NB4 (cell line): ENCODE measurements at regions not wholly inside any gene's neighbourhood (a gene's known extent, or its start where the extent isn't known, plus 50 kb on each side); places are given as distances from the start of the nearest gene placed in this dataset.
A peak's percentile ranks its signal among the peaks of the same experiment; 100 is the strongest.

ENCODE experiments used
- MAX ChIP-seq: IDR thresholded peaks from 2 replicates; pipeline ENCODE4 v1.6.1; 2011; ENCODE audit warnings: low read depth, low read length
- POLR2A ChIP-seq: IDR thresholded peaks from 2 replicates; pipeline ENCODE4 v1.6.1; 2011; ENCODE audit warnings: mild to moderate bottlenecking; ENCODE audit not compliant: insufficient read length; ENCODE audit errors: extremely low read depth
- TF ChIP-seq, protein P1 (sequence below): IDR thresholded peaks from one replicate; pipeline ENCODE4 v1.5.1; 2012; ENCODE audit warnings: low read depth, low read length

DNA sequence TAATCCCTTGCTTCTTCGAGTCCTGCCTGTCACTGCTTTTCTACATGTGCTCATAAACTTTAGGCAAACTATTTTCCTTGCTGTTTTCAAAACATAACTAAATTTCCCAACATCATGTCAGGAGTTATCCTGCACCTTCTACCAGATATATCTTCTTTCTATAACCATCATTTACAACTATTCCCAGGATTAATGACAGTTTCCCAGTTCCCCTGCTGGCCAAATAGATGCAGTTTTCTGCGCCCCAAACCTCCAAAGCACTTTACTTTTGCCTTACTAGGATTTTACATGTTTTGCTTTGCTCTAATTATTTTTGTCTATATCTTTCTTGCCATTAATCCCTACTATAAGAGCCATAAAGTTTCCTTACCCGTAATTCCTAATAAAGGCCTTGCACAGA, 122.5 kb downstream of the GLUL start:
- TF ChIP-seq, protein P1, sequence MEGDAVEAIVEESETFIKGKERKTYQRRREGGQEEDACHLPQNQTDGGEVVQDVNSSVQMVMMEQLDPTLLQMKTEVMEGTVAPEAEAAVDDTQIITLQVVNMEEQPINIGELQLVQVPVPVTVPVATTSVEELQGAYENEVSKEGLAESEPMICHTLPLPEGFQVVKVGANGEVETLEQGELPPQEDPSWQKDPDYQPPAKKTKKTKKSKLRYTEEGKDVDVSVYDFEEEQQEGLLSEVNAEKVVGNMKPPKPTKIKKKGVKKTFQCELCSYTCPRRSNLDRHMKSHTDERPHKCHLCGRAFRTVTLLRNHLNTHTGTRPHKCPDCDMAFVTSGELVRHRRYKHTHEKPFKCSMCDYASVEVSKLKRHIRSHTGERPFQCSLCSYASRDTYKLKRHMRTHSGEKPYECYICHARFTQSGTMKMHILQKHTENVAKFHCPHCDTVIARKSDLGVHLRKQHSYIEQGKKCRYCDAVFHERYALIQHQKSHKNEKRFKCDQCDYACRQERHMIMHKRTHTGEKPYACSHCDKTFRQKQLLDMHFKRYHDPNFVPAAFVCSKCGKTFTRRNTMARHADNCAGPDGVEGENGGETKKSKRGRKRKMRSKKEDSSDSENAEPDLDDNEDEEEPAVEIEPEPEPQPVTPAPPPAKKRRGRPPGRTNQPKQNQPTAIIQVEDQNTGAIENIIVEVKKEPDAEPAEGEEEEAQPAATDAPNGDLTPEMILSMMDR, result no peak
- TF ChIP-seq MAX (0 out of 2 replicates have a peak, but pooled peaks have one; percentile 6), POLR2A (no peak)
